CD4-positive, alpha-beta memory T cell (primary cell): ENCODE measurements at regions not wholly inside any gene's neighbourhood (a gene's known extent, or its start where the extent isn't known, plus 50 kb on each side); places are given as distances from the start of the nearest gene placed in this dataset.

Source experiments
- CTCF ChIA-PET: fragments of 350-600 bp; sonication (Branson Sonifier 250); formaldehyde crosslinking; loops from one replicate; lab custom pipeline; 2021; ENCODE audit warnings: inconsistent platforms; ENCODE audit not compliant: partially characterized antibody; lab: Charles Lee
- POLR2A ChIA-PET: fragments of 350-600 bp; sonication (Branson Sonifier 250); formaldehyde crosslinking; loops from one replicate; lab custom pipeline; 2021; ENCODE audit not compliant: partially characterized antibody; lab: Charles Lee
- DNase-seq, 5 donors: peaks; one replicate each; pipeline versions ENCODE4 v3.0.0 to v3.0.0-alpha.2; 2020 to 2022; ENCODE audit warnings: mixed read lengths in 1 of 5
- H3K27ac ChIP-seq: one replicate; pipeline ENCODE4 v1.7.0; 2013; ENCODE audit warnings: low read depth, low read length
- H3K27me3 ChIP-seq: 2 replicates; pipeline ENCODE4 v1.7.0; 2013; ENCODE audit warnings: mild to moderate bottlenecking, low read length, moderate library complexity; ENCODE audit not compliant: insufficient read depth
- H3K36me3 ChIP-seq: 2 replicates; pipeline ENCODE4 v1.7.0; 2013; ENCODE audit warnings: mild to moderate bottlenecking, low read length, moderate library complexity; ENCODE audit not compliant: insufficient read depth
- H3K4me1 ChIP-seq: 2 replicates; pipeline ENCODE4 v1.7.0; 2013; ENCODE audit warnings: mild to moderate bottlenecking, low read length, moderate library complexity; ENCODE audit not compliant: insufficient read depth
- H3K4me3 ChIP-seq, 2 donors: one replicate each; pipeline ENCODE4 v1.7.0; 2013; ENCODE audit warnings: low read length in 2 of 2, mild to moderate bottlenecking in 1 of 2
- H3K9me3 ChIP-seq, 2 donors: one replicate each; pipeline ENCODE4 v1.7.0; 2013; ENCODE audit warnings: low read length in 2 of 2, control low read depth in 1 of 2; ENCODE audit not compliant: control insufficient read depth in 1 of 2
- H3K27ac Mint-ChIP-seq, 7 donors: one replicate each; pipeline ENCODE4 v1.8.0; 2020 to 2021; ENCODE audit warnings: mixed read lengths in 7 of 7, mild to moderate bottlenecking in 6 of 7, inconsistent platforms in 3 of 7, moderate library complexity in 3 of 7
- H3K27me3 Mint-ChIP-seq, 2 donors: one replicate each; pipeline ENCODE4 v1.8.0; 2020 to 2021; ENCODE audit warnings: mixed read lengths in 2 of 2
- H3K36me3 Mint-ChIP-seq, 2 donors: one replicate each; pipeline ENCODE4 v1.8.0; 2020 to 2021; ENCODE audit warnings: mixed read lengths in 2 of 2, inconsistent platforms in 1 of 2, mild to moderate bottlenecking in 1 of 2
- H3K4me1 Mint-ChIP-seq, 4 donors: one replicate each; pipeline ENCODE4 v1.8.0; 2020 to 2021; ENCODE audit warnings: mixed read lengths in 4 of 4, mild to moderate bottlenecking in 1 of 4
- H3K4me3 Mint-ChIP-seq, 8 donors: one replicate each; pipeline ENCODE4 v1.8.0; 2020 to 2021; ENCODE audit warnings: mixed read lengths in 8 of 8, mild to moderate bottlenecking in 7 of 8, moderate library complexity in 6 of 8, inconsistent platforms in 3 of 8
- H3K9me3 Mint-ChIP-seq, 8 donors: one replicate each; pipeline ENCODE4 v1.8.0; 2020 to 2021; ENCODE audit warnings: mixed read lengths in 8 of 8, mild to moderate bottlenecking in 5 of 8, inconsistent platforms in 3 of 8, moderate library complexity in 1 of 8
- intact Hi-C: fragments of 100-400 bp; cut with micrococcal nuclease; formaldehyde crosslinking; loops from one replicate; pipeline ENCODE4 v1.15.1; 2023

DNA sequence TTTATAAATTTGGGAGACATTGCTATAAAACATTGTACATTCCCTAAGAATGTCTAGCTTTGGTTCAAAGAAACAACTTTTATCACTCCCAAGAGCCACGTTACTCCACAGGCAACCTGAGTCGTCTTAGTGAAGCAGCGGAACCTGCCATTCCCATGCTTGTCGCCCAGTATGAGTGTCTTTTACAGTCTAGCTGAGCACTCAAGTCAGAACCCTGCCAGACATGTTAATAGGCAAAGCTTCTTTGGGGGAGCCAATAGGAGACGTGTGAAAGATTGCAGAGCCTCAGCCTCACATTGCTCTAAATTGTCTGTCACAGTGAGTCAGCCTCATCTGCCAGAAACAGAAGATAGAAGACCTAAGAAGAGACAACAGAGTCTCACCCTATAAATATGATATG, 541.6 kb upstream of the FLRT2 start:
- Mint-ChIP-seq H3K27me3 (no peaks in the 10 kb centered on the region), H3K9me3 (peaks cover 0 to 20% (median 7%) of the 10 kb centered on the region in 8 donors), H3K4me1 (no peaks in the 10 kb centered on the region), H3K27ac (no peak overlapping the region), H3K36me3 (no peaks in the 10 kb centered on the region), H3K4me3 (no peak overlapping the region)
- intact Hi-C loops, result no loop called here
- no peaks in the 10 kb centered on the region for H3K27me3 ChIP-seq
- no peak overlapping the region for H3K27ac ChIP-seq
- no peaks in the 10 kb centered on the region for H3K36me3 ChIP-seq
- H3K4me1 ChIP-seq, result no peaks in the 10 kb centered on the region
- ChIA-PET POLR2A (no interaction called here), CTCF (no interaction called here)
- no peak overlapping the region for H3K4me3 ChIP-seq
- H3K9me3 ChIP-seq, result no peaks in the 10 kb centered on the region
- DNase-seq, result no peak

DNA sequence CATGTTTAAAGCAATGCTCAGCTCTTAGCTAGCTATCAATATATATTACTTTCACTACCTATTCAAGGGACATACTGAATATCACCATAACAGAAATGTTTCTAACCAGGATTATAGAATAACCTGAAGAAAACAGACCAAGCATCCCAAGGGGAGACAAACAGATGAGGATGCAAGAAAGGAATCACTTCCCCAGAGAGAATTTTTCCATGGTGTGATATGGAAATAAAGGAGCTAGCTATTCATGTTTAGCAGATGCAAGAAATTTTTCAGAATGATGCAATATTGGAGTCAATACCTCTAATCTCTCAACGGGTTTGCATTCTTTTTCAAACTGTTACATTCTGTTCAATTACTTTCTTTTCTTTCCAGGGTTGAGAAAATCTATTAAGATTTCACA, 538.9 kb upstream of the FLRT2 start:
- H3K4me3 Mint-ChIP-seq, result no peak overlapping the region
- Histone ChIP-seq H3K36me3 (no peaks in the 10 kb centered on the region), H3K27me3 (no peaks in the 10 kb centered on the region), H3K27ac (no peak overlapping the region), H3K9me3 (no peaks in the 10 kb centered on the region), H3K4me1 (no peaks in the 10 kb centered on the region), H3K4me3 (no peak overlapping the region)
- no peak overlapping the region for H3K27ac Mint-ChIP-seq
- no peaks in the 10 kb centered on the region for H3K36me3 Mint-ChIP-seq
- peaks cover 0 to 8% (median 4%) of the 10 kb centered on the region in 8 donors for H3K9me3 Mint-ChIP-seq
- ChIA-PET CTCF (no interaction called here), POLR2A (no interaction called here)
- H3K27me3 Mint-ChIP-seq, result no peaks in the 10 kb centered on the region
- no peaks in the 10 kb centered on the region for H3K4me1 Mint-ChIP-seq
- DNase-seq, result no peak
- intact Hi-C loops, result no loop called here

DNA sequence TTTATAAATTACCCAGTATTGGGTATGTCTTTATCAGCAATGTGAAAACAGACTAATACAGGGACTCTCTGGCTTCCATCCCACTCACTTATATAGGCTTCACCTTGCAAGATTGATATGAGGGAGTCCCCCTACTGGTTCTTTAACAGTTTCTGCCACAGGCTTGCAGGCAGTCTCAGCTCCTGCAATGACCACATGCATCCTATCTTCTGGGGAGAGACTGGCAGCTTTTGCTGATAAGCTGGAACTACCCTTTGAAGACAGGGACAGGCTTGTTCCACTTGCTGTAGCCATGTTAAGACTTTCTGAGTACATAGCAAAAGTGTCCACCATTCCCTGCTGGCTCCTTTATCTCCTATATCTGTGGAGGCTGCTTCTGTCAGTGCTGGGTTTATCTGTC, 531.7 kb upstream of the FLRT2 start:
- Mint-ChIP-seq H3K4me3 (no peak overlapping the region), H3K4me1 (no peaks in the 10 kb centered on the region), H3K27ac (no peak overlapping the region), H3K27me3 (no peaks in the 10 kb centered on the region), H3K36me3 (no peaks in the 10 kb centered on the region), H3K9me3 (peaks cover 0 to 8% (median 4%) of the 10 kb centered on the region in 8 donors)
- CTCF ChIA-PET, result no interaction called here
- POLR2A ChIA-PET, result no interaction called here
- no peaks in the 10 kb centered on the region for H3K9me3 ChIP-seq
- H3K27me3 ChIP-seq, result no peaks in the 10 kb centered on the region
- intact Hi-C loops, result no loop called here
- H3K27ac ChIP-seq, result no peak overlapping the region
- no peaks in the 10 kb centered on the region for H3K4me1 ChIP-seq
- H3K4me3 ChIP-seq, result no peak overlapping the region
- no peaks in the 10 kb centered on the region for H3K36me3 ChIP-seq
- DNase-seq, result no peak

DNA sequence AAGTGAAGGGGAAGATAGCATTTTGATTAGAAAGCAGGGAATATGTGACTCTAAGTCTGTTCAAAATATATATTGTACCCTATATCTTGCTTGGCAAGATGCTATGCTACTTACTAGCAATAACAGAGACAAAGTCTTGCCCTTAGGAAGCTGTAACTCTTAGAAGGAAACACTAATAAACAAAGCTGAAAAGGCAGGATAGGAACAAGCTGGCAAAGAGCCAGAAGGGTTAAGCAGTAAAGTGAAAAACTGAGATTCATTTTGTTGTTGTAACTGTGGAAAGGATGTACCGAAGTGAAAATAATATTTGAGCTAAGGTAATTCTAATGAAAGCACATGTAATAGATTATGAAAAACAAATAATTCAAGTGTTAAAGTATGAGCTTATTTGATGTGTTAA, 527.1 kb upstream of the FLRT2 start:
- intact Hi-C loops, result no loop called here
- H3K4me1 ChIP-seq, result no peaks in the 10 kb centered on the region
- H3K9me3 Mint-ChIP-seq, result peaks cover 0 to 18% (median 6%) of the 10 kb centered on the region in 8 donors
- ChIA-PET POLR2A (no interaction called here), CTCF (interaction anchor here (1.5 kb wide), 1 partner anchor 10 kb away, joined by 4 read pairs; no protein-coding TSS in a partner anchor)
- no peaks in the 10 kb centered on the region for H3K9me3 ChIP-seq
- H3K27ac Mint-ChIP-seq, result no peak overlapping the region
- no peak overlapping the region for H3K4me3 ChIP-seq
- H3K27me3 ChIP-seq, result no peaks in the 10 kb centered on the region
- H3K4me3 Mint-ChIP-seq, result no peak overlapping the region
- H3K36me3 ChIP-seq, result no peaks in the 10 kb centered on the region
- H3K4me1 Mint-ChIP-seq, result no peaks in the 10 kb centered on the region
- H3K27ac ChIP-seq, result no peak overlapping the region
- no peaks in the 10 kb centered on the region for H3K27me3 Mint-ChIP-seq
- H3K36me3 Mint-ChIP-seq, result no peaks in the 10 kb centered on the region
- no peak for DNase-seq

DNA sequence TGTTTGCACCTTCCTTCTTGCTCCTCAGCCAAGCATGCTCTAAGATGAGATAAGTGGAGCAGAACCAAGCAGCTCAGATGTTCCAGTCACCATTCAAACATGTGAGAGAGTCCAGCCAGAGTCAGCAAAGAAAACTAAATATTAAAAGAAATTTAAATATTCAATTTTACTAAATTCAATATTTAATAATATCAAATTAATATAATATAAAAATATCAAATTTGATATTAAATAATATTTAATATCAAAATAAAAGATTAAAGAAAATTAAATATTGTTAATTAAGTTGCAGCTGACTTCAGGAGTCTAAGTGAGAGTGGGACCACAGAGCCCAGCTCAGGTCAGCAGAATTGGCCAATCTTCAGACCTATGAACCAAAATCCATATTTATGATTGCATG, 526.1 kb upstream of the FLRT2 start:
- H3K36me3 Mint-ChIP-seq, result no peaks in the 10 kb centered on the region
- DNase-seq, result no peak
- no peaks in the 10 kb centered on the region for H3K4me1 ChIP-seq
- H3K27ac Mint-ChIP-seq, result no peak overlapping the region
- H3K27me3 ChIP-seq, result no peaks in the 10 kb centered on the region
- no peak overlapping the region for H3K27ac ChIP-seq
- no peaks in the 10 kb centered on the region for H3K4me1 Mint-ChIP-seq
- H3K4me3 ChIP-seq, result no peak overlapping the region
- ChIA-PET POLR2A (no interaction called here), CTCF (interaction anchor here (1.5 kb wide), 1 partner anchor 11 kb away, joined by 4 read pairs; no protein-coding TSS in a partner anchor)
- no peaks in the 10 kb centered on the region for H3K27me3 Mint-ChIP-seq
- no peaks in the 10 kb centered on the region for H3K9me3 ChIP-seq
- no peak overlapping the region for H3K4me3 Mint-ChIP-seq
- H3K36me3 ChIP-seq, result no peaks in the 10 kb centered on the region
- intact Hi-C loops, result no loop called here
- H3K9me3 Mint-ChIP-seq, result peaks cover 0 to 22% (median 8%) of the 10 kb centered on the region in 8 donors

DNA sequence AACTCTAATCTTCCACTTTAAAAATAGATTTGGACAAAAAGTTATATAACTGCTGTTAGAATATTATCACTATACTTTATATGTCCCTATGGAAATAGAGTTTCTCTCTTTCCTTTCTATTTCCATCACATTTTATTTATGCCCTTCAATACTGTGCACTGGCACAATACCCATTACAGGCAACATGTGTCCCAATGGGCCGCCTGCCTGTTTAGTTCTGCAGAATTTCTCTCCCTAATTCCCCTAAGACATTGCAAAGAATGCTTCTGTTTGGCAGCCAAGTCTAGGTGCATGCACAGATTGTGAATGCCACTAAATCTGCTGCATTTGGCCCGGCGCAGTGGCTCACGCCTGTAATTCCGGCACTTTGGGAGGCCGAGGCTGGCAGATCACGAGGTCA, 520.4 kb upstream of the FLRT2 start:
- H3K27ac ChIP-seq, result no peak overlapping the region
- H3K9me3 Mint-ChIP-seq, result peaks cover 2 to 31% (median 6%) of the 10 kb centered on the region in 8 donors
- no peaks in the 10 kb centered on the region for H3K36me3 ChIP-seq
- ChIA-PET POLR2A (no interaction called here), CTCF (no interaction called here)
- no peaks in the 10 kb centered on the region for H3K27me3 Mint-ChIP-seq
- no peaks in the 10 kb centered on the region for H3K9me3 ChIP-seq
- no peaks in the 10 kb centered on the region for H3K27me3 ChIP-seq
- DNase-seq, result no peak
- H3K4me3 ChIP-seq, result no peak overlapping the region
- H3K4me1 ChIP-seq, result no peaks in the 10 kb centered on the region
- no peaks in the 10 kb centered on the region for H3K4me1 Mint-ChIP-seq
- no peak overlapping the region for H3K4me3 Mint-ChIP-seq
- no peaks in the 10 kb centered on the region for H3K36me3 Mint-ChIP-seq
- no peak overlapping the region for H3K27ac Mint-ChIP-seq
- intact Hi-C loops, result no loop called here

DNA sequence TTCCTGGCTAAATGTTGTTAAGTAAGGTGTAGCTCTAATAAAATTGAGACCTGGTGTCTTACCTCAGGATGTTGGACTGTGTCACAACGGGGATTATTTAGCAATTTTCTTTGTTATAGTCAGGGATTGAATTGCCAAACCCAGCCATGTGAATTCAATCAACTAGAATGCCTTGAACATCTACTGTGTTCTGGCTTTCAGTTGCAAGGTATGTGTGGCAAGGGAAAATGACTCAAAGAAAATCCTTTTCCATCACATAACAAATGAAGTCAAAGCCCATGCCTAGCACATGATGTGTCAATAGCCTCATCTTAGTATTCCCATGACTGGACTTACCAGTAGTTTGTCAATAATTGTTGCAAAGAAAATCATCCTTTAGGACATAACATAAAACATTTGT, 519.8 kb upstream of the FLRT2 start:
- no peaks in the 10 kb centered on the region for H3K4me1 Mint-ChIP-seq
- no peaks in the 10 kb centered on the region for H3K27me3 Mint-ChIP-seq
- peaks cover 2 to 31% (median 6%) of the 10 kb centered on the region in 8 donors for H3K9me3 Mint-ChIP-seq
- Histone ChIP-seq H3K27ac (no peak overlapping the region), H3K9me3 (no peaks in the 10 kb centered on the region), H3K36me3 (no peaks in the 10 kb centered on the region), H3K4me1 (no peaks in the 10 kb centered on the region), H3K4me3 (no peak overlapping the region), H3K27me3 (no peaks in the 10 kb centered on the region)
- no peaks in the 10 kb centered on the region for H3K36me3 Mint-ChIP-seq
- ChIA-PET POLR2A (no interaction called here), CTCF (no interaction called here)
- H3K27ac Mint-ChIP-seq, result no peak overlapping the region
- intact Hi-C loops, result no loop called here
- no peak overlapping the region for H3K4me3 Mint-ChIP-seq
- no peak for DNase-seq

DNA sequence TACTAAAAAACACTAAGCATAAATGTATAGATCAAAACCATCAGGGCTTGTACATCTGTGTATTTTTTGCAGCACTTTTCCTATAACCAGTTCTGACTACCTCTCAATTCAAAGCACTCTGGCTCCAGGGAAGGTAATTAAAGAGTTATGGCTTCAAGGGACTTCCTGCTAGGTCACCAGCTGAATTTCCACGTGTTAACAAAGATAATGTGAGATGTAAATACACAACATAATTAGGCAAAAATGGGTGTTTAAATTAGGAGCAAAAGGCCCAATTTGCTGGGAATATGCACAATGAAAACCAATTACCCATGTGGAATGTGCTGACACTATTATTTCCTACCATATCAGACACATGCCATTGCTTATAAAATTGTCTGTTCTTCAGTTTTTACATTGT, 513.4 kb upstream of the FLRT2 start:
- POLR2A ChIA-PET, result no interaction called here
- no peak overlapping the region for H3K4me3 Mint-ChIP-seq

More for the DNA sequence above, 513.4 kb upstream of the FLRT2 start:
- no peak overlapping the region for H3K4me3 ChIP-seq
- no peaks in the 10 kb centered on the region for H3K27me3 ChIP-seq
- Mint-ChIP-seq H3K27ac (no peak overlapping the region), H3K36me3 (no peaks in the 10 kb centered on the region), H3K4me1 (no peaks in the 10 kb centered on the region), H3K9me3 (peaks cover 2 to 17% (median 10%) of the 10 kb centered on the region in 8 donors), H3K27me3 (no peaks in the 10 kb centered on the region)
- intact Hi-C loops, result no loop called here
- H3K9me3 ChIP-seq, result no peaks in the 10 kb centered on the region
- H3K4me1 ChIP-seq, result no peaks in the 10 kb centered on the region
- no peak for DNase-seq
- no peak overlapping the region for H3K27ac ChIP-seq
- H3K36me3 ChIP-seq, result no peaks in the 10 kb centered on the region
- CTCF ChIA-PET, result no interaction called here
